ENCODE measurements at regions not wholly inside any gene's neighbourhood (a gene's known extent, or its start where the extent isn't known, plus 50 kb on each side); places are given as distances from the start of the nearest gene placed in this dataset.

- no peak for TF ChIP-seq POLR2A (IDR thresholded peaks at IDR 0.05)
- TF ChIP-seq CTCF (IDR thresholded peaks at IDR 0.05) = no peak
These were observed 1350.7 kb downstream of the ZPLD1 start for GRCh38 chr3:103785537-103785936.
